Fibroblast of mammary gland (primary cell): ENCODE measurements at regions not wholly inside any gene's neighbourhood (a gene's known extent, or its start where the extent isn't known, plus 50 kb on each side); places are given as distances from the start of the nearest gene placed in this dataset.

ENCODE experiments used
- DNase-seq: peaks from one replicate; pipeline ENCODE4 v3.0.0-alpha.2; 2010; ENCODE audit warnings: low read depth
- H3K4me3 ChIP-seq: 2 replicates; pipeline ENCODE4 v1.5.1; 2011; ENCODE audit warnings: low read depth, mild to moderate bottlenecking, low read length, moderate library complexity; ENCODE audit not compliant: control insufficient read depth
- TF ChIP-seq, protein P1 (sequence below): conservative IDR thresholded peaks from 2 replicates; pipeline ENCODE4 v1.5.1; 2011; ENCODE audit warnings: low read depth, low read length, inconsistent platforms; ENCODE audit not compliant: control insufficient read depth, insufficient read depth

DNA sequence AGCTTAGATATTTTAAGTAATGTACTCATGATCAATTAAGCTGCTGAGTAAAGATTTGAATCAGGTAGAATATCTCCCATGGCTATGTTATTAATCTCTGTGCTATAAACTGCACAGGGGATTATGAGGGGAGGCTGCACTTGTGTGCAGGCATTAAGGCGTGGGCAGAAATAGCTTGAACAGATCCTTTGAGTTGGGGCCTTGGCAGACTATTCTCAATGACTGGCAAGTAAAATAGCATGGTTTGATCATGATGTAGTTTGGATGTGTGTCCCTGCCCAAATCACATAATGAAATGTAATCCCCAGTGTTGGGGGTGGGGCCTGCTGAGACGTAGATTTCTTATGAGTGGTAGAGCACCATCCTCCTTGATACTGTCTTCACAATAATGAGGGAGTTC is 220.3 kb downstream of the PLPP3 start:
- no peak for DNase-seq
- TF ChIP-seq, protein P1, sequence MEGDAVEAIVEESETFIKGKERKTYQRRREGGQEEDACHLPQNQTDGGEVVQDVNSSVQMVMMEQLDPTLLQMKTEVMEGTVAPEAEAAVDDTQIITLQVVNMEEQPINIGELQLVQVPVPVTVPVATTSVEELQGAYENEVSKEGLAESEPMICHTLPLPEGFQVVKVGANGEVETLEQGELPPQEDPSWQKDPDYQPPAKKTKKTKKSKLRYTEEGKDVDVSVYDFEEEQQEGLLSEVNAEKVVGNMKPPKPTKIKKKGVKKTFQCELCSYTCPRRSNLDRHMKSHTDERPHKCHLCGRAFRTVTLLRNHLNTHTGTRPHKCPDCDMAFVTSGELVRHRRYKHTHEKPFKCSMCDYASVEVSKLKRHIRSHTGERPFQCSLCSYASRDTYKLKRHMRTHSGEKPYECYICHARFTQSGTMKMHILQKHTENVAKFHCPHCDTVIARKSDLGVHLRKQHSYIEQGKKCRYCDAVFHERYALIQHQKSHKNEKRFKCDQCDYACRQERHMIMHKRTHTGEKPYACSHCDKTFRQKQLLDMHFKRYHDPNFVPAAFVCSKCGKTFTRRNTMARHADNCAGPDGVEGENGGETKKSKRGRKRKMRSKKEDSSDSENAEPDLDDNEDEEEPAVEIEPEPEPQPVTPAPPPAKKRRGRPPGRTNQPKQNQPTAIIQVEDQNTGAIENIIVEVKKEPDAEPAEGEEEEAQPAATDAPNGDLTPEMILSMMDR = no peak
- no peak overlapping the region for H3K4me3 ChIP-seq

DNA sequence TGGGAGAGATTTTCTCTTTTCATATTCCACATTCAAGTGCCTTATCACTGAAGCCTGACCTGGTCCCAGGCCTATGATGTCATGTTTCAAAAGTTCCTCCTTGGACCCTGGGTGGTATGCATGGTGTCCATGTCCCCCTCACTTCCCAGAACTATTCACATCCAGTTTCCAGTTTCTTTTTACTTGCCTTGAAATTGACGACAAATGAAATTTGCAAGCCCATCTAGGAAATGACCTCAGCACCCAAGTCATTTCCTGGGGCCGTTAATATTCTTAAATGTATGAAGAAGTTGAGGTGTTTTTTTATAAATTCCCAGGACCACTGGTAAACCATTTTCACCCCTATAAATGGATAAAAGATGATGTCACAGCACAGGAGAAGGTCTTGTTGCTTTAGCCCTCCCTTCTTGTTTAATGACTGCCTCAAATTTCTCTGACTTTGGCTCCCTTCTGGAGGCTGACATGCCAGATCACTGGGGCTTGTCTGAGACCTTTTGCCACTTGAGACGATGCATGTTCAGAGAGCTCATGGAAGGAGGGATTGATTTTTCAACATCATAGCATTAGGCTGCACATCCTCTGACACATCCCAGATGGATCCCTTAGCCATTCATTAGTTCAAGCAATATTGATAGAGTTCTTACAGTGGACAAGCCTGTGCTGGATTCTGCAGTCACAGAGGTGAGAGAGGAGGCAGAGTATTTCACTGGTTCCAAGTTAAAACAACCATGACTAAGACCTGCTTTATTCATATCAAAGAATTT is 221.3 kb downstream of the PLPP3 start:
- H3K4me3 ChIP-seq = no peak overlapping the region
- TF ChIP-seq, protein P1 = no peak
- no peak for DNase-seq

DNA sequence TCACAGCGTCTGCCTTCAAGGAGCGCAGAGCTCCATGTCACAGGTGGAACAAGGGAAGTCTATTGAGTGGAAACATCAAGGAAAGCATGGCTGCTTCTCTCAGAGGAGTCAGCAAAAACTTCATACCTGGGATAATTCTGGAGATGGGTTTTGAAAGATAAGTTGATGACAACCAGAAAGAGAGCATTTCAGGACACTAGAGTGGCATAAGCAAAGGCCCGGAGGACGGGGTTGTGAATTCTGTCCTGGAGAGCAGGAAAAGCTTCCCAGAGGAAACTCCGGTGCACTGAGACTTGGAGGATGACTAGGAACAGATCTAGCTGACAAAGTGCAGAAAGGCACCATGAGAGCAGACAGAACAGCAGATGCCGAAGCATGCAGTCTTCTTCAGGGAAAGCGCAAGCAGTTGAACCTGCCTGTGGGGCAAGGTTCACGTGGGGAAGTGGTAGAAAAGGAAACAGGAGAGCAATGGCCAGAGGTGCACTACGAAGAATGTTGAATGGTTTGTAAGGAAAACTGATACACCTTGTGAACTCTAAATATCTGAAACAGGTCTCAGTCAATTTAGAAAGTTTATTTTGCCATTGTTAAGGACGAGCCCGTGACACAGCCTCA is 222.9 kb downstream of the PLPP3 start:
- H3K4me3 ChIP-seq = no peak overlapping the region

DNA sequence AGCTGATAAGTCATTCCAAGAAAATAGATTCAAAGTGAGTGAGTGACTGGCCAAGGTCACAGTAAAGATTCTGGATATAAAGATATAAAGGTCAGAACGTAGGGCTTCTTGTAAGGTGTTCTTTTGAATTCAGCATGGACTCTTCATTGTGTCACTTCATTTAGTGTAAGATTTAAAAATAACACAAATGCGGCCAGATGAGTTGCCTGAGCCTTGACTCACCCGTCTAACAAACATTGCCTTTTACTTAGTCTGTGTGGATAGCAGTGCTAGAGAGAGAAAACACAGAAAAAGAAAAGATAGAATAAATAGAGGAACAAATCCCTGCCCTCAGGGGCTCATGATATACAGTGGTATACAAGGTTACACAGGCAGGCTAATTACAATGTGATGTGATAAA is 223.4 kb downstream of the PLPP3 start:
- DNase-seq = no peak
- H3K4me3 ChIP-seq = no peak overlapping the region
- TF ChIP-seq, protein P1 = no peak

More for the DNA sequence above, 222.9 kb downstream of the PLPP3 start:
- TF ChIP-seq, protein P1 = no peak
- DNase-seq = no peak

DNA sequence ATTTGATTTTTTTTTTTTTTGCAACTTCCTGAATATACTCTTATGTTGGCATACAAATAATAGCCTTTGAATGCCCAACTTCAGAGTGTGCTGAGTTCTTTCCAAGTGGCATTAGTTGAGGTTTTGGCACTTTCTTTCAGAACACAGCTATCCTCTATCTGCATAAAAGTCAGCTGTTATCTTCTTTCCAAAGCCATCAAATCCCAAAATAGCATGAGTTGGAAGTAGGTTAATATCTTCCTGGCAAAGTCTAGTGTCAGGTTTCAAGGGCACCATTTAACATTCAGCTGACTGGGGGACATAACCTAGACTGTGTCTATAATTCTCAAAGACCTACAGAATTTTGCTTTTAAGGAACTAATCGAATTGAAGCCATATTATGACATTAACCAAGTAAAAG is 223.9 kb downstream of the PLPP3 start:
- DNase-seq = no peak
- no peak overlapping the region for H3K4me3 ChIP-seq
- TF ChIP-seq, protein P1 = no peak

DNA sequence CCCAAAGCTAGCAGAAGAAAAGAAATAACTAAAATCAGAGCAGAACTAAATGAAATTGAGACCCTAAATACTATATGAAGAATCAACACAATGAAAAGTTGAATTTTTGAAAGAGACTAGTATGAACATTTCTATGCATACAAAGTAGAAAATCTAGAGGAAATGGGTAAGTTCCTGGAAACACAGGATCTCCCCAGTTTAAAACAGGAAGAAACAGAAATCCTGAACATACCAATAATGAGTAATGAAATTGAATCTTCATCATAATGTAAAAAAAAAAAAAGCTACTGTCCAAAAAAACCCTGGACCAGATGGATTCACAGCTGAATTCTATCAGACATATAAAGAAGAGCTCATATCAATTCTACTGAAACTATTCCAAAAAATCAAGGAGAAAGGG is 233.5 kb downstream of the PLPP3 start:
- H3K4me3 ChIP-seq = no peak overlapping the region
- TF ChIP-seq, protein P1 = no peak
- no peak for DNase-seq
